Prostate gland (tissue), 2 donors: ENCODE measurements at regions not wholly inside any gene's neighbourhood (a gene's known extent, or its start where the extent isn't known, plus 50 kb on each side); places are given as distances from the start of the nearest gene placed in this dataset.

Experiments used
- POLR2A ChIP-seq: fragments of 450-650 bp; IDR thresholded peaks from one replicate; pipeline ENCODE4 v1.6.1; 2016; ENCODE audit warnings: antibody characterized with exemption, mild to moderate bottlenecking
- POLR2AphosphoS5 ChIP-seq: sonication (generic); formaldehyde crosslinking; IDR thresholded peaks from one replicate; pipeline ENCODE4 v1.6.1; 2017; ENCODE audit warnings: antibody characterized with exemption
- TF ChIP-seq, protein P1 (sequence below), 4 experiments: fragments of 200-600 bp in 2 of 4; fragments of 450-650 bp in 2 of 4; sonication (generic) in 2 of 4; IDR thresholded peaks; 1 replicate in 3 of 4; 2 replicates in 1 of 4; pipeline ENCODE4 v1.5.1; 2016 to 2019; ENCODE audit warnings: antibody characterized with exemption in 4 of 4, mild to moderate bottlenecking in 2 of 4, moderate library complexity in 2 of 4

DNA sequence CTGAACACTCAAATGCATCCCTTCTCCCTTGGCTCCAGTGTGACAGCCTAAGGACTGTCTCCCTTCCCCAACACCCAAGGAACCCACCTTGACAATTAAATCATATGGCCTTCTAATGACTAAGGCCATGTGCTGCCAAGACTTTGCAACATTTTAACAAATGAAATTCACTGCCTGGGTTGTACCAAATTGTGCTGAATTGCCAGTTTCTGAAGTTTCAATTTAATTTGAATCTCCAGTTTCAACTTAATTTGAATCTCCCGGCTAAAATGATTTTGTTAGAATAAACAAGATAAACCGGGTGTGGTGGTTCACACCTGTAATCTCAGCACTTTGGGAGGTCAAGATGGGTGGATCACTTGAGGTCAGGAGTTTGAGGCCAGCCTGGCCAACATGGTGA lies 72.4 kb upstream of the RAP2B start:
- TF ChIP-seq, protein P1, sequence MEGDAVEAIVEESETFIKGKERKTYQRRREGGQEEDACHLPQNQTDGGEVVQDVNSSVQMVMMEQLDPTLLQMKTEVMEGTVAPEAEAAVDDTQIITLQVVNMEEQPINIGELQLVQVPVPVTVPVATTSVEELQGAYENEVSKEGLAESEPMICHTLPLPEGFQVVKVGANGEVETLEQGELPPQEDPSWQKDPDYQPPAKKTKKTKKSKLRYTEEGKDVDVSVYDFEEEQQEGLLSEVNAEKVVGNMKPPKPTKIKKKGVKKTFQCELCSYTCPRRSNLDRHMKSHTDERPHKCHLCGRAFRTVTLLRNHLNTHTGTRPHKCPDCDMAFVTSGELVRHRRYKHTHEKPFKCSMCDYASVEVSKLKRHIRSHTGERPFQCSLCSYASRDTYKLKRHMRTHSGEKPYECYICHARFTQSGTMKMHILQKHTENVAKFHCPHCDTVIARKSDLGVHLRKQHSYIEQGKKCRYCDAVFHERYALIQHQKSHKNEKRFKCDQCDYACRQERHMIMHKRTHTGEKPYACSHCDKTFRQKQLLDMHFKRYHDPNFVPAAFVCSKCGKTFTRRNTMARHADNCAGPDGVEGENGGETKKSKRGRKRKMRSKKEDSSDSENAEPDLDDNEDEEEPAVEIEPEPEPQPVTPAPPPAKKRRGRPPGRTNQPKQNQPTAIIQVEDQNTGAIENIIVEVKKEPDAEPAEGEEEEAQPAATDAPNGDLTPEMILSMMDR (IDR thresholded peaks at IDR 0.05) = no peak
- TF ChIP-seq POLR2A = no peak
- no peak for TF ChIP-seq POLR2AphosphoS5
